ENCODE measurements at regions not wholly inside any gene's neighbourhood (a gene's known extent, or its start where the extent isn't known, plus 50 kb on each side); places are given as distances from the start of the nearest gene placed in this dataset.
"Not testable (repeated sequence)": the region's sequence is repeated elsewhere in the genome, so short reads cannot be mapped to it uniquely, and the experiment has no call there.

GRCh38 chr15:30295150-30295844 lies 98.0 kb downstream of the CHRFAM7A start:
- H3K27ac ChIP-seq (ENCODE audit: low read length); H3K9me3 ChIP-seq (ENCODE audit: control insufficient read depth in 1 of 2, low read length in 2 of 2); H3K4me1 ChIP-seq (ENCODE audit: control insufficient read depth in 1 of 2, insufficient read depth in 2 of 2, low read length in 2 of 2); H3K27me3 ChIP-seq (ENCODE audit: low read depth, low read length); H3K4me3 ChIP-seq (ENCODE audit: low read depth in 1 of 2, low read length in 2 of 2); H3K36me3 ChIP-seq (ENCODE audit: control insufficient read depth in 1 of 2, insufficient read depth in 2 of 2, low read length in 2 of 2): not testable (repeated sequence)

GRCh38 chr15:30303968-30304367 lies 89.4 kb downstream of the CHRFAM7A start:
- not testable (repeated sequence) for H3K9me3 ChIP-seq (ENCODE audit: control insufficient read depth in 1 of 2, low read length in 2 of 2); H3K36me3 ChIP-seq (ENCODE audit: control insufficient read depth in 1 of 2, insufficient read depth in 2 of 2, low read length in 2 of 2); H3K4me1 ChIP-seq (ENCODE audit: control insufficient read depth in 1 of 2, insufficient read depth in 2 of 2, low read length in 2 of 2); H3K4me3 ChIP-seq (ENCODE audit: low read depth in 1 of 2, low read length in 2 of 2); H3K27ac ChIP-seq (ENCODE audit: low read length); H3K27me3 ChIP-seq (ENCODE audit: low read depth, low read length)
